Neural progenitor cell (in vitro differentiated cells): ENCODE measurements at regions not wholly inside any gene's neighbourhood (a gene's known extent, or its start where the extent isn't known, plus 50 kb on each side); places are given as distances from the start of the nearest gene placed in this dataset.

Experiments used
- DNase-seq: peaks from one replicate; pipeline ENCODE4 v3.0.0-alpha.2; 2016; ENCODE audit warnings: low spot score
- H2AFZ ChIP-seq: fragments of 200-600 bp; sonication (generic); replicated peaks from 2 replicates; pipeline ENCODE4 v1.6.1; 2016; ENCODE audit warnings: antibody characterized with exemption
- H3F3A ChIP-seq: fragments of 200-600 bp; sonication (generic); 2 replicates; pipeline ENCODE4 v1.6.1; 2016; ENCODE audit warnings: antibody characterized with exemption, low read depth
- H3K27ac ChIP-seq: fragments of 200-600 bp; sonication (generic); 2 replicates; pipeline ENCODE4 v1.5.1; 2016; ENCODE audit warnings: mild to moderate bottlenecking
- H3K27me3 ChIP-seq: fragments of 200-600 bp; sonication (generic); 2 replicates; pipeline ENCODE4 v1.6.1; 2016; ENCODE audit warnings: mild to moderate bottlenecking, moderate library complexity
- H3K36me3 ChIP-seq: fragments of 200-600 bp; sonication (generic); 2 replicates; pipeline ENCODE4 v1.5.1; 2016
- H3K4me1 ChIP-seq: fragments of 200-600 bp; sonication (generic); 2 replicates; pipeline ENCODE4 v1.6.1; 2016; ENCODE audit warnings: mixed run types
- H3K4me2 ChIP-seq: fragments of 200-600 bp; sonication (generic); 2 replicates; pipeline ENCODE4 v1.6.1; 2016
- H3K4me3 ChIP-seq: fragments of 200-600 bp; sonication (generic); 2 replicates; pipeline ENCODE4 v1.5.1; 2016
- H3K79me2 ChIP-seq: fragments of 200-600 bp; sonication (generic); 2 replicates; pipeline ENCODE4 v1.6.1; 2016; ENCODE audit warnings: low read depth
- H3K9ac ChIP-seq: fragments of 200-600 bp; sonication (generic); 2 replicates; pipeline ENCODE4 v1.6.1; 2016
- H3K9me3 ChIP-seq: fragments of 200-600 bp; sonication (generic); 2 replicates; pipeline ENCODE4 v1.5.1; 2016; ENCODE audit warnings: low read depth
- H4K20me1 ChIP-seq: fragments of 200-600 bp; sonication (generic); 2 replicates; pipeline ENCODE4 v1.6.1; 2016; ENCODE audit warnings: low read depth
- H3K27ac Mint-ChIP-seq: 3 replicates; pipeline ENCODE4 v1.8.0; 2021; ENCODE audit warnings: mixed read lengths
- H3K27me3 Mint-ChIP-seq: 2 replicates; pipeline ENCODE4 v1.8.0; 2022; ENCODE audit warnings: low read depth, mild to moderate bottlenecking, inconsistent platforms, moderate library complexity, mixed read lengths; ENCODE audit not compliant: insufficient read depth
- H3K36me3 Mint-ChIP-seq: 3 replicates; pipeline ENCODE4 v1.8.0; 2021; ENCODE audit warnings: mixed read lengths
- H3K4me1 Mint-ChIP-seq: 3 replicates; pipeline ENCODE4 v1.8.0; 2021; ENCODE audit warnings: mixed read lengths
- H3K4me3 Mint-ChIP-seq: 3 replicates; pipeline ENCODE4 v1.8.0; 2021; ENCODE audit warnings: mild to moderate bottlenecking, moderate library complexity, mixed read lengths
- H3K9me3 Mint-ChIP-seq: 3 replicates; pipeline ENCODE4 v1.8.0; 2020; ENCODE audit warnings: mixed read lengths
- EZH2 ChIP-seq: fragments of 200-600 bp; sonication (generic); IDR thresholded peaks from 2 replicates; pipeline ENCODE4 v1.6.1; 2017; ENCODE audit warnings: antibody characterized with exemption, mild to moderate bottlenecking, moderate library complexity
- EZH2phosphoT487 ChIP-seq: fragments of 200-600 bp; sonication (generic); IDR thresholded peaks from 2 replicates; pipeline ENCODE4 v1.6.1; 2017; ENCODE audit warnings: antibody characterized with exemption
- TF ChIP-seq, protein P1 (sequence below): fragments of 200-600 bp; sonication (generic); IDR thresholded peaks from 2 replicates; pipeline ENCODE4 v1.5.1; 2017; ENCODE audit warnings: antibody characterized with exemption, mild to moderate bottlenecking

DNA sequence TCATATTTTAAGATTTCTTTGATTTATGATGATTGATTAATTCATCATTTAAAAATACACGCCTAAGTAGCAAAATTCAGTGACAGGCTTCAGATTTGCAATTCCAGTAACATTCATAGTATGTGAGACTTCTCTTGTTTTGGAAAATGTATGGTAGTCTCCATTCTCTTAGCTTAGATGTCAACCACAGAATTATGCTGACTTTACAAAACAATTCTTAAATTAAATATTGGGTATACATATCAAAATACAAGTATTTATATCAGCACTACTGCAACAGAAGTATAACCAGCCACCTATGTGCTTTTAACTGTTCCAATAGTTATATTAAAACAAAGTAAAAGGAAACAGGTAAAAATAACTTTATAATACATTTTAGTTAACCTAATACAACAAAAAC is 1328.6 kb upstream of the ADGRL2 start:
- Histone ChIP-seq H3K9me3 (no peaks in the 10 kb centered on the region), H3F3A (no peaks in the 10 kb centered on the region), H3K27ac (no peak overlapping the region), H3K79me2 (no peaks in the 10 kb centered on the region), H4K20me1 (no peaks in the 10 kb centered on the region), H3K4me2 (no peak overlapping the region), H3K4me3 (no peak overlapping the region), H2AFZ (no peak overlapping the region), H3K9ac (no peak overlapping the region), H3K36me3 (no peaks in the 10 kb centered on the region), H3K4me1 (peaks cover 3% of the 10 kb centered on the region), H3K27me3 (no peaks in the 10 kb centered on the region)
- TF ChIP-seq EZH2phosphoT487 = no peak
- TF ChIP-seq EZH2 = no peak
- Mint-ChIP-seq H3K27me3 (no peaks in the 10 kb centered on the region), H3K27ac (no peak overlapping the region), H3K4me3 (no peak overlapping the region), H3K4me1 (no peaks in the 10 kb centered on the region), H3K36me3 (no peaks in the 10 kb centered on the region), H3K9me3 (no peaks in the 10 kb centered on the region)
- DNase-seq = no peak

DNA sequence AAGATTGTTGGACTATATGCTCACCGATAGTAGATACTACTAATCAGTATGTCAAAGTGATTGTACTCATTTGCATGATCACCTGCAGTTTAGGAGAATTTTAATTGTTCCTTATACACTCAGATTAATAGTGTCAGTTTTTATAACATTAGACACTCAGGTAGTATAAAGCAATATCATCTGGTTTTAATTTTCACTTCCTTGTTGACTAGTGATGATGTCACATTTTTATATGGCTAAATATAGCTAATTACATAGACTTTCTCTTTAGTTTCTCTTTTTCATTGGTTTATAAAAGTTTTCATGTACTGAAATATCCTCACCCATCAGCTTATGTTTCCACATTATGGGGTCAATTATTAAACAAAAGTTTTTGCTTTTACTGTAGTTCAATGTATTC is 1332.4 kb upstream of the ADGRL2 start:
- Histone ChIP-seq H3K27ac (no peak overlapping the region), H3F3A (no peaks in the 10 kb centered on the region), H4K20me1 (no peaks in the 10 kb centered on the region), H3K4me3 (no peak overlapping the region), H3K79me2 (no peaks in the 10 kb centered on the region), H3K9ac (no peak overlapping the region), H2AFZ (no peak overlapping the region), H3K36me3 (no peaks in the 10 kb centered on the region), H3K9me3 (no peaks in the 10 kb centered on the region), H3K4me2 (no peak overlapping the region), H3K4me1 (peaks cover 2% of the 10 kb centered on the region), H3K27me3 (no peaks in the 10 kb centered on the region)
- no peak overlapping the region for H3K27ac Mint-ChIP-seq
- H3K27me3 Mint-ChIP-seq = no peaks in the 10 kb centered on the region
- TF ChIP-seq EZH2phosphoT487 (no peak), EZH2 (no peak)
- TF ChIP-seq, protein P1, sequence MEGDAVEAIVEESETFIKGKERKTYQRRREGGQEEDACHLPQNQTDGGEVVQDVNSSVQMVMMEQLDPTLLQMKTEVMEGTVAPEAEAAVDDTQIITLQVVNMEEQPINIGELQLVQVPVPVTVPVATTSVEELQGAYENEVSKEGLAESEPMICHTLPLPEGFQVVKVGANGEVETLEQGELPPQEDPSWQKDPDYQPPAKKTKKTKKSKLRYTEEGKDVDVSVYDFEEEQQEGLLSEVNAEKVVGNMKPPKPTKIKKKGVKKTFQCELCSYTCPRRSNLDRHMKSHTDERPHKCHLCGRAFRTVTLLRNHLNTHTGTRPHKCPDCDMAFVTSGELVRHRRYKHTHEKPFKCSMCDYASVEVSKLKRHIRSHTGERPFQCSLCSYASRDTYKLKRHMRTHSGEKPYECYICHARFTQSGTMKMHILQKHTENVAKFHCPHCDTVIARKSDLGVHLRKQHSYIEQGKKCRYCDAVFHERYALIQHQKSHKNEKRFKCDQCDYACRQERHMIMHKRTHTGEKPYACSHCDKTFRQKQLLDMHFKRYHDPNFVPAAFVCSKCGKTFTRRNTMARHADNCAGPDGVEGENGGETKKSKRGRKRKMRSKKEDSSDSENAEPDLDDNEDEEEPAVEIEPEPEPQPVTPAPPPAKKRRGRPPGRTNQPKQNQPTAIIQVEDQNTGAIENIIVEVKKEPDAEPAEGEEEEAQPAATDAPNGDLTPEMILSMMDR = no peak
- no peaks in the 10 kb centered on the region for H3K9me3 Mint-ChIP-seq
- no peaks in the 10 kb centered on the region for H3K4me1 Mint-ChIP-seq
- H3K36me3 Mint-ChIP-seq = no peaks in the 10 kb centered on the region
- DNase-seq = no peak
- no peak overlapping the region for H3K4me3 Mint-ChIP-seq

DNA sequence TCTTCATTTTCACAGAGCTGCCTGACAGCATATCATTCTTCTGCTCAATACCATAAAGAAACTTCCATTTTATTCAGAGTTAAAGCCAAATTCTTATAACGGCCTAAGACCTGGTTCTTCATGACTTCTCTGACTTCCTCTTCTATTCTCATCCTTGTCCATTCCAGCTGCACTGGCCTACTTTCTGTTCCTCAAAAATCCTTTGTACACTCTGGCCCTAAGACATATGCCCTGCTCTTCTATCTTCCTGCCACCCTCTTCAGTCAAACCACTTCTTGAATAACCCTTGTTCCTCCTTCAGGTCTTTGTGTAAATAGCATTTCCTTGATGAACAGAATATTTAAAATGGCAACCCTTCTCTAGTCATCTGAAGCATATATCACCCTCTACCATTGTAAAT is 1338.7 kb upstream of the ADGRL2 start:
- DNase-seq = no peak
- Mint-ChIP-seq H3K9me3 (peaks cover 5% of the 10 kb centered on the region), H3K27ac (no peak overlapping the region), H3K36me3 (peaks cover 2% of the 10 kb centered on the region), H3K4me3 (no peak overlapping the region), H3K4me1 (peaks cover 6% of the 10 kb centered on the region), H3K27me3 (no peaks in the 10 kb centered on the region)
- peaks cover 6% of the 10 kb centered on the region for H3F3A ChIP-seq
- H3K27me3 ChIP-seq = no peaks in the 10 kb centered on the region
- H2AFZ ChIP-seq = no peak overlapping the region
- H3K4me3 ChIP-seq = no peak overlapping the region
- H3K9ac ChIP-seq = no peak overlapping the region
- no peaks in the 10 kb centered on the region for H4K20me1 ChIP-seq
- H3K79me2 ChIP-seq = no peaks in the 10 kb centered on the region
- no peaks in the 10 kb centered on the region for H3K9me3 ChIP-seq
- no peaks in the 10 kb centered on the region for H3K36me3 ChIP-seq
- peaks cover 9% of the 10 kb centered on the region for H3K4me1 ChIP-seq
- TF ChIP-seq EZH2phosphoT487 (no peak), EZH2 (no peak)
- TF ChIP-seq, protein P1 = no peak
- H3K27ac ChIP-seq = no peak overlapping the region
- H3K4me2 ChIP-seq = no peak overlapping the region

DNA sequence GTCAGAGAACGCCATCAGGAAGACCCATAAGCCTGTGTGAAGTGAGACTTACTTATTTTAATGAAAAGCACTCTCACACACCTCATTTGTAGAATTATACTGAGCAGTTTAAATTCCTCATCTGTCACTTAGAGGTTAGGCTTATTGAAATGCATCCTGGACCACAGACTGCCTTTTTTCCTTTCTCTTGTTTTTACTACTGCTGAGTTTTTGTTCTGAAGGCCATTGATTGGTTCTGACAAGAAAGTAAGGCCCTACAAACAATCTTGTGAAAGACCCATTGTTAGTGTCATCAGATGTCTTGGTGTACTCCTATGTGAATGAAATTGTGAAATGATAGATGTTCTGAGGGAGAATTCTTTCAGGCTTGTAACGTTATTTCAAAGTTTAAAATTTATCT is 1343.3 kb upstream of the ADGRL2 start:
- no peak overlapping the region for H3K4me2 ChIP-seq
- Mint-ChIP-seq H3K4me3 (no peak overlapping the region), H3K36me3 (peaks cover 4% of the 10 kb centered on the region), H3K9me3 (peaks cover 5% of the 10 kb centered on the region), H3K4me1 (peaks cover 9% of the 10 kb centered on the region), H3K27ac (no peak overlapping the region), H3K27me3 (no peaks in the 10 kb centered on the region)
- TF ChIP-seq EZH2 (no peak), EZH2phosphoT487 (peak; percentile 63)
- H3K27ac ChIP-seq = peak overlapping the region; percentile 39
- peaks cover 6% of the 10 kb centered on the region for H3F3A ChIP-seq
- H3K4me3 ChIP-seq = no peak overlapping the region
- no peaks in the 10 kb centered on the region for H3K27me3 ChIP-seq
- H3K9ac ChIP-seq = no peak overlapping the region
- no peaks in the 10 kb centered on the region for H3K36me3 ChIP-seq
- H3K79me2 ChIP-seq = no peaks in the 10 kb centered on the region
- H4K20me1 ChIP-seq = no peaks in the 10 kb centered on the region
- no peaks in the 10 kb centered on the region for H3K9me3 ChIP-seq
- peaks cover 9% of the 10 kb centered on the region for H3K4me1 ChIP-seq
- peak; percentile 55 for DNase-seq
- no peak overlapping the region for H2AFZ ChIP-seq
